H9 (cell line): ENCODE measurements at regions not wholly inside any gene's neighbourhood (a gene's known extent, or its start where the extent isn't known, plus 50 kb on each side); places are given as distances from the start of the nearest gene placed in this dataset.

ENCODE experiments used
- DNase-seq: peaks from one replicate; pipeline ENCODE4 v3.0.0-alpha.2; 2017
- H2AFZ ChIP-seq: one replicate; pipeline ENCODE4 v1.6.1; 2013; ENCODE audit warnings: mild to moderate bottlenecking, low read length, control low read depth, moderate library complexity
- H2AK5ac ChIP-seq: 2 replicates; pipeline ENCODE4 v1.6.1; 2013; ENCODE audit warnings: low read length, control low read depth, mixed read lengths; ENCODE audit not compliant: insufficient read length
- H2BK120ac ChIP-seq: one replicate; pipeline ENCODE4 v1.6.1; 2013; ENCODE audit warnings: low read depth, mild to moderate bottlenecking, low read length, control low read depth, inconsistent platforms; ENCODE audit not compliant: poor library complexity, severe bottlenecking
- H2BK12ac ChIP-seq: 2 replicates; pipeline ENCODE4 v1.6.1; 2013; ENCODE audit warnings: low read length, control low read depth, mixed read lengths, low read depth; ENCODE audit not compliant: insufficient read length
- H2BK15ac ChIP-seq: 2 replicates; pipeline ENCODE4 v1.6.1; 2013; ENCODE audit warnings: low read depth, low read length, control low read depth
- H2BK20ac ChIP-seq: one replicate; pipeline ENCODE4 v1.6.1; 2013; ENCODE audit warnings: low read depth, mild to moderate bottlenecking, low read length, control low read depth, inconsistent platforms; ENCODE audit not compliant: poor library complexity, severe bottlenecking
- H2BK5ac ChIP-seq: 2 replicates; pipeline ENCODE4 v1.6.1; 2013; ENCODE audit warnings: low read length, control low read depth, mixed read lengths; ENCODE audit not compliant: insufficient read length
- H3K14ac ChIP-seq: 2 replicates; pipeline ENCODE4 v1.6.1; 2013; ENCODE audit warnings: low read length, control low read depth; ENCODE audit not compliant: insufficient read depth
- H3K18ac ChIP-seq: 2 replicates; pipeline ENCODE4 v1.6.1; 2013; ENCODE audit warnings: low read depth, mild to moderate bottlenecking, mixed read lengths, low read length, control low read depth; ENCODE audit not compliant: insufficient read length
- H3K23ac ChIP-seq: 2 replicates; pipeline ENCODE4 v1.6.1; 2013; ENCODE audit warnings: low read length, control low read depth, mixed read lengths, low read depth; ENCODE audit not compliant: insufficient read length
- H3K23me2 ChIP-seq: 2 replicates; pipeline ENCODE4 v1.6.1; 2013; ENCODE audit warnings: low read depth, mild to moderate bottlenecking, mixed read lengths, low read length, control low read depth; ENCODE audit not compliant: insufficient read length, poor library complexity, severe bottlenecking
- H3K27ac ChIP-seq: 2 replicates; pipeline ENCODE4 v1.5.1; 2013; ENCODE audit warnings: low read length, control low read depth, mixed read lengths, low read depth; ENCODE audit not compliant: insufficient read length
- H3K27me3 ChIP-seq: 2 replicates; pipeline ENCODE4 v1.6.1; 2013; ENCODE audit warnings: low read length, control low read depth, inconsistent platforms; ENCODE audit not compliant: insufficient read depth
- H3K4ac ChIP-seq: 2 replicates; pipeline ENCODE4 v1.6.1; 2013; ENCODE audit warnings: low read depth, mild to moderate bottlenecking, control low read depth, inconsistent platforms, low read length, moderate library complexity
- H3K4me1 ChIP-seq: 2 replicates; pipeline ENCODE4 v1.6.1; 2013; ENCODE audit warnings: low read length, control low read depth, inconsistent platforms; ENCODE audit not compliant: insufficient read depth
- H3K4me2 ChIP-seq: 2 replicates; pipeline ENCODE4 v1.6.1; 2013; ENCODE audit warnings: low read length, control low read depth, mixed read lengths; ENCODE audit not compliant: insufficient read length, insufficient read depth
- H3K56ac ChIP-seq: 2 replicates; pipeline ENCODE4 v1.6.1; 2013; ENCODE audit warnings: low read depth, mild to moderate bottlenecking, mixed read lengths, low read length, control low read depth; ENCODE audit not compliant: insufficient read length
- H3K79me1 ChIP-seq: 2 replicates; pipeline ENCODE4 v1.6.1; 2013; ENCODE audit warnings: low read depth, mild to moderate bottlenecking, moderate library complexity, low read length, control low read depth, inconsistent platforms; ENCODE audit not compliant: insufficient read depth, poor library complexity, severe bottlenecking
- H3K79me2 ChIP-seq: 2 replicates; pipeline ENCODE4 v1.6.1; 2013; ENCODE audit warnings: low read length, control low read depth, inconsistent platforms; ENCODE audit not compliant: insufficient read depth
- H3K9ac ChIP-seq: 2 replicates; pipeline ENCODE4 v1.6.1; 2013; ENCODE audit warnings: low read length, control low read depth, mixed read lengths; ENCODE audit not compliant: insufficient read length; ENCODE audit errors: extremely low read depth
- H3K9me3 ChIP-seq: one replicate; pipeline ENCODE4 v1.6.1; 2013; ENCODE audit warnings: low read depth, low read length, inconsistent platforms; ENCODE audit not compliant: control insufficient read depth
- H3T11ph ChIP-seq: one replicate; pipeline ENCODE4 v1.6.1; 2013; ENCODE audit warnings: mild to moderate bottlenecking, low read length, control low read depth, inconsistent platforms
- H4K20me1 ChIP-seq: one replicate; pipeline ENCODE4 v1.6.1; 2013; ENCODE audit not compliant: control insufficient read depth, insufficient read length, insufficient read depth
- H4K5ac ChIP-seq: 2 replicates; pipeline ENCODE4 v1.6.1; 2013; ENCODE audit warnings: low read depth, mild to moderate bottlenecking, mixed read lengths, low read length, control low read depth; ENCODE audit not compliant: insufficient read length
- H4K8ac ChIP-seq: replicated peaks from 2 replicates; pipeline ENCODE4 v1.6.1; 2013; ENCODE audit warnings: low read length, control low read depth, mixed read lengths, low read depth; ENCODE audit not compliant: insufficient read length
- H4K91ac ChIP-seq: 2 replicates; pipeline ENCODE4 v1.6.1; 2013; ENCODE audit warnings: low read depth, mild to moderate bottlenecking, moderate library complexity, mixed read lengths, low read length, control low read depth; ENCODE audit not compliant: insufficient read length
- H3K27ac Mint-ChIP-seq, 3 experiments: 2 replicates in 2 of 3; 3 replicates in 1 of 3; pipeline ENCODE4 v1.8.0; 2020 to 2021; ENCODE audit warnings: mixed read lengths in 3 of 3, mild to moderate bottlenecking in 1 of 3, moderate library complexity in 1 of 3
- H3K27me3 Mint-ChIP-seq: 2 replicates; pipeline ENCODE4 v1.8.0; 2021; ENCODE audit warnings: low read depth, mild to moderate bottlenecking, moderate library complexity, mixed read lengths
- H3K36me3 Mint-ChIP-seq, 3 experiments: 2 replicates in 2 of 3; 3 replicates in 1 of 3; pipeline ENCODE4 v1.8.0; 2020 to 2021; ENCODE audit warnings: low read depth in 3 of 3, mixed read lengths in 3 of 3; ENCODE audit not compliant: insufficient read depth in 1 of 3
- H3K4me1 Mint-ChIP-seq, 2 experiments: 2 replicates each; pipeline ENCODE4 v1.8.0; 2020; ENCODE audit warnings: mixed read lengths in 2 of 2
- H3K4me3 Mint-ChIP-seq, 2 experiments: 2 replicates in 1 of 2; 3 replicates in 1 of 2; pipeline ENCODE4 v1.8.0; 2020 to 2021; ENCODE audit warnings: mild to moderate bottlenecking in 2 of 2, mixed read lengths in 2 of 2, moderate library complexity in 1 of 2
- H3K9me3 Mint-ChIP-seq, 2 experiments: 2 replicates in 1 of 2; 3 replicates in 1 of 2; pipeline ENCODE4 v1.8.0; 2020; ENCODE audit warnings: mild to moderate bottlenecking in 2 of 2, mixed read lengths in 2 of 2, moderate library complexity in 1 of 2
- CTCF ChIP-seq: fragments of 200-600 bp; sonication (generic); conservative IDR thresholded peaks from 3 replicates; pipeline ENCODE4 v1.8.0; 2021; ENCODE audit warnings: antibody characterized with exemption, mild to moderate bottlenecking
- WGBS: extraction: QIAGEN DNeasy Blood & Tissue Kit; methylation state at CpG from one replicate; pipeline ENCODE4 v1.1.7; 2013; ENCODE audit warnings: missing lambda C conversion rate, low lambda C conversion rate, mixed read lengths; ENCODE audit not compliant: insufficient read length; ENCODE audit errors: extremely low coverage; 5-methylcytosine and 5-hydroxymethylcytosine counted together

- no CpG with 5 or more reads among the region's 77 CpGs for WGBS
- Histone ChIP-seq H3K9me3 (no peaks in the 10 kb centered on the region), H2AK5ac (no peak overlapping the region), H3K27me3 (peaks cover 90% of the 10 kb centered on the region), H4K8ac (no peak overlapping the region), H3K4ac (no peak overlapping the region), H3K9ac (no peak overlapping the region), H3T11ph (no peak overlapping the region), H2AFZ (no peak overlapping the region), H3K56ac (no peak overlapping the region), H3K23me2 (peaks cover 3% of the 10 kb centered on the region), H3K4me2 (peak overlapping the region; percentile 36), H3K4me1 (no peaks in the 10 kb centered on the region), H4K20me1 (no peaks in the 10 kb centered on the region), H3K79me2 (no peaks in the 10 kb centered on the region), H2BK12ac (no peak overlapping the region), H2BK20ac (no peak overlapping the region), H3K79me1 (no peaks in the 10 kb centered on the region), H3K18ac (no peak overlapping the region), H3K23ac (no peak overlapping the region), H4K91ac (no peak overlapping the region), H2BK5ac (no peak overlapping the region), H3K14ac (no peak overlapping the region), H4K5ac (no peak overlapping the region), H2BK120ac (no peak overlapping the region), H3K27ac (no peak overlapping the region), H2BK15ac (no peak overlapping the region)
- Mint-ChIP-seq H3K4me1 (peaks cover 6 to 27% of the 10 kb centered on the region in 2 experiments), H3K36me3 (no peaks in the 10 kb centered on the region; a peak in 1 of 7 replicates), H3K27me3 (peaks cover 100% of the 10 kb centered on the region), H3K27ac (no peak overlapping the region), H3K4me3 (peak overlapping the region; percentile 25 to 68; a peak in 4 of 5 replicates), H3K9me3 (peaks cover 5 to 6% of the 10 kb centered on the region in 2 experiments; a peak in 4 of 5 replicates)
- TF ChIP-seq CTCF: no peak
- peak; percentile 46 for DNase-seq
These were observed 79.0 kb downstream of the NR2F2 start for GRCh38 chr15:96409215-96410138.
